ENCODE measurements at regions not wholly inside any gene's neighbourhood (a gene's known extent, or its start where the extent isn't known, plus 50 kb on each side); places are given as distances from the start of the nearest gene placed in this dataset.

GRCh38 chr16:88309174-88309907 is 73.4 kb upstream of the ZNF469 start:
- no peak for TF ChIP-seq FOXM1 (IDR thresholded peaks at IDR 0.05; ENCODE audit: borderline replicate concordance)
- TF ChIP-seq NFRKB (IDR thresholded peaks at IDR 0.05), result no peak
